ENCODE measurements at regions not wholly inside any gene's neighbourhood (a gene's known extent, or its start where the extent isn't known, plus 50 kb on each side); places are given as distances from the start of the nearest gene placed in this dataset.

DNA sequence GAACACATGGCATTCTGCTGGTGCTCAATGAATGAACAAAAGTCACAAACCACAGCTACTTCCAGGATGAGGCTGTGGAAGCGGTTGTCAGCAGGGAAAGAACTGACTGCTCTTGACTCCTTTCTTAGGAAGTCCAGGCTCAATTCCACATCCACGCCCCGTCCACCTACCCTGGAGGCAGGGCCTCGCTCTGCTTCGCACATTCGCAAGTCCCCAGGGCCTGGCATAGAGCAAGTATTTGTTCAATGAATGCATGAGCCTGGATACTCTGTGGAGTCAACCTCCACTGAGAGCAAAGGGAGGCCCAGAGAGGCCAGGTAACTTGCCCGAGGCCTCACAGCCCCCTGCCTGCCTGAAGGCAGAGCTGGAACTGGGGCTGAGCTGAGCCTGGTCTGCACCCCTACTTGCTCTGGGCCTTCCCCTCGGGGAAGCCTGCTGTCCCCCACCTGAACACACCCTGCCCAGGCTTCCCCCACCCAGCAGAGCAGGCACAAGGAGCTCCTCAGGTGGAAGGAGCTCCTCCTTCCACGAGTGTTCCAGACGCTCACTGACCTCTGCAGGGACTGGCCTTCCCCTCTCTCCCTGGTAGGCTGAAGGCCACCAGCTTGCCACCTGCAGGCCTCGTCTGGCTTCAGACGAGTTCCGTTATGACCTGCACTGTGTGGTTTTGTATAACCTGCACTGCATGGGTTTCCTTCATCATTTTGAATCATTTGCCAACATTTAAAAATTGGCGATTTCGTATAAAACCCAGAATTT is 119.3 kb upstream of the PTPN1 start:
- TF ChIP-seq CREM (CRISPR knock-in tag; IDR thresholded peaks at IDR 0.05): no peak
- TF ChIP-seq ZNF138 (CRISPR knock-in tag; conservative IDR thresholded peaks at IDR 0.05): no peak
- TF ChIP-seq, protein P1, sequence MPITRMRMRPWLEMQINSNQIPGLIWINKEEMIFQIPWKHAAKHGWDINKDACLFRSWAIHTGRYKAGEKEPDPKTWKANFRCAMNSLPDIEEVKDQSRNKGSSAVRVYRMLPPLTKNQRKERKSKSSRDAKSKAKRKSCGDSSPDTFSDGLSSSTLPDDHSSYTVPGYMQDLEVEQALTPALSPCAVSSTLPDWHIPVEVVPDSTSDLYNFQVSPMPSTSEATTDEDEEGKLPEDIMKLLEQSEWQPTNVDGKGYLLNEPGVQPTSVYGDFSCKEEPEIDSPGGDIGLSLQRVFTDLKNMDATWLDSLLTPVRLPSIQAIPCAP (CRISPR knock-in tag; IDR thresholded peaks at IDR 0.05): no peak
- TF ChIP-seq ESRRA (CRISPR knock-in tag; IDR thresholded peaks at IDR 0.05; ENCODE audit: borderline replicate concordance): no peak
- TF ChIP-seq, protein P2, sequence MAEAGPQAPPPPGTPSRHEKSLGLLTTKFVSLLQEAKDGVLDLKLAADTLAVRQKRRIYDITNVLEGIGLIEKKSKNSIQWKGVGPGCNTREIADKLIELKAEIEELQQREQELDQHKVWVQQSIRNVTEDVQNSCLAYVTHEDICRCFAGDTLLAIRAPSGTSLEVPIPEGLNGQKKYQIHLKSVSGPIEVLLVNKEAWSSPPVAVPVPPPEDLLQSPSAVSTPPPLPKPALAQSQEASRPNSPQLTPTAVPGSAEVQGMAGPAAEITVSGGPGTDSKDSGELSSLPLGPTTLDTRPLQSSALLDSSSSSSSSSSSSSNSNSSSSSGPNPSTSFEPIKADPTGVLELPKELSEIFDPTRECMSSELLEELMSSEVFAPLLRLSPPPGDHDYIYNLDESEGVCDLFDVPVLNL (CRISPR knock-in tag; IDR thresholded peaks at IDR 0.05; ENCODE audit: borderline replicate concordance, low read depth): no peak
- no peak for TF ChIP-seq RORB (CRISPR knock-in tag; IDR thresholded peaks at IDR 0.05)
- no peak for TF ChIP-seq JUN (CRISPR knock-in tag; IDR thresholded peaks at IDR 0.05)
- TF ChIP-seq MXD4 (CRISPR knock-in tag; IDR thresholded peaks at IDR 0.05; ENCODE audit: borderline replicate concordance): no peak
- TF ChIP-seq, protein P3, sequence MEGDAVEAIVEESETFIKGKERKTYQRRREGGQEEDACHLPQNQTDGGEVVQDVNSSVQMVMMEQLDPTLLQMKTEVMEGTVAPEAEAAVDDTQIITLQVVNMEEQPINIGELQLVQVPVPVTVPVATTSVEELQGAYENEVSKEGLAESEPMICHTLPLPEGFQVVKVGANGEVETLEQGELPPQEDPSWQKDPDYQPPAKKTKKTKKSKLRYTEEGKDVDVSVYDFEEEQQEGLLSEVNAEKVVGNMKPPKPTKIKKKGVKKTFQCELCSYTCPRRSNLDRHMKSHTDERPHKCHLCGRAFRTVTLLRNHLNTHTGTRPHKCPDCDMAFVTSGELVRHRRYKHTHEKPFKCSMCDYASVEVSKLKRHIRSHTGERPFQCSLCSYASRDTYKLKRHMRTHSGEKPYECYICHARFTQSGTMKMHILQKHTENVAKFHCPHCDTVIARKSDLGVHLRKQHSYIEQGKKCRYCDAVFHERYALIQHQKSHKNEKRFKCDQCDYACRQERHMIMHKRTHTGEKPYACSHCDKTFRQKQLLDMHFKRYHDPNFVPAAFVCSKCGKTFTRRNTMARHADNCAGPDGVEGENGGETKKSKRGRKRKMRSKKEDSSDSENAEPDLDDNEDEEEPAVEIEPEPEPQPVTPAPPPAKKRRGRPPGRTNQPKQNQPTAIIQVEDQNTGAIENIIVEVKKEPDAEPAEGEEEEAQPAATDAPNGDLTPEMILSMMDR (IDR thresholded peaks at IDR 0.05): no peak
- no peak for TF ChIP-seq KAT7 (CRISPR knock-in tag; IDR thresholded peaks at IDR 0.05; ENCODE audit: borderline replicate concordance)
- TF ChIP-seq ZNF416 (CRISPR knock-in tag; IDR thresholded peaks at IDR 0.05): no peak
- TF ChIP-seq GRHL2 (CRISPR knock-in tag; IDR thresholded peaks at IDR 0.05; ENCODE audit: insufficient replicate concordance, severe bottlenecking): no peak
- no peak for TF ChIP-seq RELA (CRISPR knock-in tag; IDR thresholded peaks at IDR 0.05; ENCODE audit: borderline replicate concordance)
- no peak for TF ChIP-seq NFYB (CRISPR knock-in tag; conservative IDR thresholded peaks at IDR 0.05; ENCODE audit: low read depth)
- TF ChIP-seq, protein P4, sequence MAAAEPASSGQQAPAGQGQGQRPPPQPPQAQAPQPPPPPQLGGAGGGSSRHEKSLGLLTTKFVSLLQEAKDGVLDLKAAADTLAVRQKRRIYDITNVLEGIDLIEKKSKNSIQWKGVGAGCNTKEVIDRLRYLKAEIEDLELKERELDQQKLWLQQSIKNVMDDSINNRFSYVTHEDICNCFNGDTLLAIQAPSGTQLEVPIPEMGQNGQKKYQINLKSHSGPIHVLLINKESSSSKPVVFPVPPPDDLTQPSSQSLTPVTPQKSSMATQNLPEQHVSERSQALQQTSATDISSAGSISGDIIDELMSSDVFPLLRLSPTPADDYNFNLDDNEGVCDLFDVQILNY (CRISPR knock-in tag; IDR thresholded peaks at IDR 0.05): no peak
- no peak for TF ChIP-seq TP53 (CRISPR knock-in tag; IDR thresholded peaks at IDR 0.05)
- CTCF ChIA-PET: no interaction called here
- POLR2A ChIA-PET: no interaction called here

DNA sequence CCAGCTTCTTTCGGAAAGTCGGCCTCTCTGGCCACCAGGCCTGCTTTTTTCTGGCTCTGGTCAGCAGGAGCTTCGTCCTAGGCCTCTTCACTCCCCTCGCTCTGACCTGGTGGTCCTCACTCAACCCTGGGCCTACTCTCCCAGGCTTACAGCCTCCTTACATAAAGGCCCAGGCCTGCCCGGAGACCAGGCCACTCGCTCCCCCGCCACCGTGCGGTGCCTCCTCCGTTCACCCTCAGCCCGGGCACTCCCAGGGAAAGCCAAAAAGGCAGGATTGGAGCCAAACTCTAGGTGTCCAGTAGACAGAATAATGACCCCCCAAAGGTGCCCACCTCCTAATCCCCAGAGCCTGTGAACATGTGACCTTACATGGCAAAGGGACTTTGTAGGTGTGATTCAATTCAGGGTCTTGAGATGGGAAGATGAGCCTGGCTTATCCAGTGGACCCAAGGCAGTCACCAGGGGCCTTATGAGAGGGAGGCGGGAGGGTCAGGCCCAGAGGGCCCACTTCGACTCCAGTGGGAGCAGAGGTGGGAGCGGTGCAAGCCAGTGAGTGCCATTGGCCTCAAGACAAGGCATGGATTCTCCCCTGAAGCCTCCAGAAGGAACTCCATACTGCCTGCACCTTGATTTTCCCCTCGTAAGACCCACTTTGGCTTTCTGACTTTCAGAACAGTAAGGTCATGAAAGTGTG is 118.6 kb upstream of the PTPN1 start:
- POLR2A ChIA-PET: no interaction called here
- Mint-ChIP-seq H3K4me1 (no peaks in the 10 kb centered on the region; the same call in 1 of the 2 replicates), H3K9me3 (no peaks in the 10 kb centered on the region), H3K36me3 (no peaks in the 10 kb centered on the region), H3K27ac (no peak overlapping the region), H3K4me3 (no peak overlapping the region), H3K27me3 (ENCODE audit: low read depth) (no peaks in the 10 kb centered on the region)
- CTCF ChIA-PET: no interaction called here
- DNase-seq (ENCODE audit: low spot score) (no peak), ATAC-seq (no peak)
- TF ChIP-seq RORB (CRISPR knock-in tag; IDR thresholded peaks at IDR 0.05) (no peak), KAT7 (CRISPR knock-in tag; IDR thresholded peaks at IDR 0.05; ENCODE audit: borderline replicate concordance) (no peak), ZNF263 (CRISPR knock-in tag; IDR thresholded peaks at IDR 0.05; ENCODE audit: low read depth) (no peak)
- TF ChIP-seq, protein P5, sequence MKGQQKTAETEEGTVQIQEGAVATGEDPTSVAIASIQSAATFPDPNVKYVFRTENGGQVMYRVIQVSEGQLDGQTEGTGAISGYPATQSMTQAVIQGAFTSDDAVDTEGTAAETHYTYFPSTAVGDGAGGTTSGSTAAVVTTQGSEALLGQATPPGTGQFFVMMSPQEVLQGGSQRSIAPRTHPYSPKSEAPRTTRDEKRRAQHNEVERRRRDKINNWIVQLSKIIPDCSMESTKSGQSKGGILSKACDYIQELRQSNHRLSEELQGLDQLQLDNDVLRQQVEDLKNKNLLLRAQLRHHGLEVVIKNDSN (CRISPR knock-in tag; IDR thresholded peaks at IDR 0.05): no peak
- TF ChIP-seq, protein P6, sequence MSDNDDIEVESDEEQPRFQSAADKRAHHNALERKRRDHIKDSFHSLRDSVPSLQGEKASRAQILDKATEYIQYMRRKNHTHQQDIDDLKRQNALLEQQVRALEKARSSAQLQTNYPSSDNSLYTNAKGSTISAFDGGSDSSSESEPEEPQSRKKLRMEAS (CRISPR knock-in tag; IDR thresholded peaks at IDR 0.05): no peak
- TF ChIP-seq, protein P7, sequence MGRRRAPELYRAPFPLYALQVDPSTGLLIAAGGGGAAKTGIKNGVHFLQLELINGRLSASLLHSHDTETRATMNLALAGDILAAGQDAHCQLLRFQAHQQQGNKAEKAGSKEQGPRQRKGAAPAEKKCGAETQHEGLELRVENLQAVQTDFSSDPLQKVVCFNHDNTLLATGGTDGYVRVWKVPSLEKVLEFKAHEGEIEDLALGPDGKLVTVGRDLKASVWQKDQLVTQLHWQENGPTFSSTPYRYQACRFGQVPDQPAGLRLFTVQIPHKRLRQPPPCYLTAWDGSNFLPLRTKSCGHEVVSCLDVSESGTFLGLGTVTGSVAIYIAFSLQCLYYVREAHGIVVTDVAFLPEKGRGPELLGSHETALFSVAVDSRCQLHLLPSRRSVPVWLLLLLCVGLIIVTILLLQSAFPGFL (CRISPR knock-in tag; IDR thresholded peaks at IDR 0.05; ENCODE audit: borderline replicate concordance): no peak
- TF ChIP-seq, protein P8, sequence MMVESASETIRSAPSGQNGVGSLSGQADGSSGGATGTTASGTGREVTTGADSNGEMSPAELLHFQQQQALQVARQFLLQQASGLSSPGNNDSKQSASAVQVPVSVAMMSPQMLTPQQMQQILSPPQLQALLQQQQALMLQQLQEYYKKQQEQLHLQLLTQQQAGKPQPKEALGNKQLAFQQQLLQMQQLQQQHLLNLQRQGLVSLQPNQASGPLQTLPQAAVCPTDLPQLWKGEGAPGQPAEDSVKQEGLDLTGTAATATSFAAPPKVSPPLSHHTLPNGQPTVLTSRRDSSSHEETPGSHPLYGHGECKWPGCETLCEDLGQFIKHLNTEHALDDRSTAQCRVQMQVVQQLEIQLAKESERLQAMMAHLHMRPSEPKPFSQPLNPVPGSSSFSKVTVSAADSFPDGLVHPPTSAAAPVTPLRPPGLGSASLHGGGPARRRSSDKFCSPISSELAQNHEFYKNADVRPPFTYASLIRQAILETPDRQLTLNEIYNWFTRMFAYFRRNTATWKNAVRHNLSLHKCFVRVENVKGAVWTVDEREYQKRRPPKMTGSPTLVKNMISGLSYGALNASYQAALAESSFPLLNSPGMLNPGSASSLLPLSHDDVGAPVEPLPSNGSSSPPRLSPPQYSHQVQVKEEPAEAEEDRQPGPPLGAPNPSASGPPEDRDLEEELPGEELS (CRISPR knock-in tag; IDR thresholded peaks at IDR 0.05): no peak
- TF ChIP-seq, protein P2 (CRISPR knock-in tag; IDR thresholded peaks at IDR 0.05; ENCODE audit: borderline replicate concordance, low read depth): no peak
- TF ChIP-seq, protein P9, sequence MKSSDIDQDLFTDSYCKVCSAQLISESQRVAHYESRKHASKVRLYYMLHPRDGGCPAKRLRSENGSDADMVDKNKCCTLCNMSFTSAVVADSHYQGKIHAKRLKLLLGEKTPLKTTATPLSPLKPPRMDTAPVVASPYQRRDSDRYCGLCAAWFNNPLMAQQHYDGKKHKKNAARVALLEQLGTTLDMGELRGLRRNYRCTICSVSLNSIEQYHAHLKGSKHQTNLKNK (CRISPR knock-in tag; IDR thresholded peaks at IDR 0.05): no peak

More for the DNA sequence above, 119.3 kb upstream of the PTPN1 start:
- Mint-ChIP-seq H3K27ac (no peak overlapping the region), H3K36me3 (no peaks in the 10 kb centered on the region), H3K27me3 (ENCODE audit: low read depth) (no peaks in the 10 kb centered on the region), H3K4me3 (no peak overlapping the region), H3K9me3 (no peaks in the 10 kb centered on the region), H3K4me1 (no peaks in the 10 kb centered on the region; the same call in 1 of the 2 replicates)
- ATAC-seq: no peak
- no peak for DNase-seq (ENCODE audit: low spot score)

Data from WTC11 (cell line).